Spleen (tissue), 7 donors: ENCODE measurements at regions not wholly inside any gene's neighbourhood (a gene's known extent, or its start where the extent isn't known, plus 50 kb on each side); places are given as distances from the start of the nearest gene placed in this dataset.

ENCODE experiments used
- POLR2A ChIP-seq, 3 donors: fragments of 450-650 bp; IDR thresholded peaks; one replicate each; pipeline ENCODE4 v1.5.1; 2017; ENCODE audit warnings: antibody characterized with exemption in 3 of 3, mild to moderate bottlenecking in 1 of 3
- POLR2AphosphoS5 ChIP-seq, 3 donors: sonication (generic); formaldehyde crosslinking; IDR thresholded peaks; one replicate each; pipeline ENCODE4 v1.5.1; 2017; ENCODE audit warnings: antibody characterized with exemption in 3 of 3
- TF ChIP-seq, protein P1 (sequence below), 11 experiments: fragments of 200-600 bp in 7 of 11; fragments of 450-650 bp in 4 of 11; sonication (generic) in 4 of 11; IDR thresholded peaks in 8 of 11; conservative IDR thresholded peaks in 3 of 11; 1 replicate in 7 of 11; 2 replicates in 4 of 11; pipeline versions ENCODE4 v1.4.0 to v1.8.0; 2016 to 2021; ENCODE audit warnings: antibody characterized with exemption in 11 of 11, inconsistent platforms in 4 of 11, mild to moderate bottlenecking in 1 of 11
- donor health status: DM: no; HTN: no; CAD: no; lungs with moderate emphysema.
- donor health status: DM: no; HTN: no; CAD: no.
- donor health status: DM: no; HTN: no; CAD: no.

GRCh38 chr3:103349760-103350159 is 914.9 kb downstream of the ZPLD1 start:
- TF ChIP-seq, protein P1, sequence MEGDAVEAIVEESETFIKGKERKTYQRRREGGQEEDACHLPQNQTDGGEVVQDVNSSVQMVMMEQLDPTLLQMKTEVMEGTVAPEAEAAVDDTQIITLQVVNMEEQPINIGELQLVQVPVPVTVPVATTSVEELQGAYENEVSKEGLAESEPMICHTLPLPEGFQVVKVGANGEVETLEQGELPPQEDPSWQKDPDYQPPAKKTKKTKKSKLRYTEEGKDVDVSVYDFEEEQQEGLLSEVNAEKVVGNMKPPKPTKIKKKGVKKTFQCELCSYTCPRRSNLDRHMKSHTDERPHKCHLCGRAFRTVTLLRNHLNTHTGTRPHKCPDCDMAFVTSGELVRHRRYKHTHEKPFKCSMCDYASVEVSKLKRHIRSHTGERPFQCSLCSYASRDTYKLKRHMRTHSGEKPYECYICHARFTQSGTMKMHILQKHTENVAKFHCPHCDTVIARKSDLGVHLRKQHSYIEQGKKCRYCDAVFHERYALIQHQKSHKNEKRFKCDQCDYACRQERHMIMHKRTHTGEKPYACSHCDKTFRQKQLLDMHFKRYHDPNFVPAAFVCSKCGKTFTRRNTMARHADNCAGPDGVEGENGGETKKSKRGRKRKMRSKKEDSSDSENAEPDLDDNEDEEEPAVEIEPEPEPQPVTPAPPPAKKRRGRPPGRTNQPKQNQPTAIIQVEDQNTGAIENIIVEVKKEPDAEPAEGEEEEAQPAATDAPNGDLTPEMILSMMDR (IDR thresholded peaks at IDR 0.05 in 8 of 11, conservative IDR thresholded peaks at IDR 0.05 in 3 of 11), result no peak
- TF ChIP-seq POLR2AphosphoS5 (IDR thresholded peaks at IDR 0.05), result no peak
- TF ChIP-seq POLR2A (IDR thresholded peaks at IDR 0.05), result no peak
